CD4-positive, alpha-beta memory T cell (primary cell): ENCODE measurements at regions not wholly inside any gene's neighbourhood (a gene's known extent, or its start where the extent isn't known, plus 50 kb on each side); places are given as distances from the start of the nearest gene placed in this dataset.

Experiments used
- CTCF ChIA-PET: fragments of 350-600 bp; sonication (Branson Sonifier 250); formaldehyde crosslinking; loops from one replicate; lab custom pipeline; 2021; ENCODE audit warnings: inconsistent platforms; ENCODE audit not compliant: partially characterized antibody; lab: Charles Lee
- POLR2A ChIA-PET: fragments of 350-600 bp; sonication (Branson Sonifier 250); formaldehyde crosslinking; loops from one replicate; lab custom pipeline; 2021; ENCODE audit not compliant: partially characterized antibody; lab: Charles Lee
- DNase-seq, 5 donors: peaks; one replicate each; pipeline versions ENCODE4 v3.0.0 to v3.0.0-alpha.2; 2020 to 2022; ENCODE audit warnings: mixed read lengths in 1 of 5
- H3K27ac ChIP-seq: one replicate; pipeline ENCODE4 v1.7.0; 2013; ENCODE audit warnings: low read depth, low read length
- H3K27me3 ChIP-seq: 2 replicates; pipeline ENCODE4 v1.7.0; 2013; ENCODE audit warnings: mild to moderate bottlenecking, low read length, moderate library complexity; ENCODE audit not compliant: insufficient read depth
- H3K36me3 ChIP-seq: 2 replicates; pipeline ENCODE4 v1.7.0; 2013; ENCODE audit warnings: mild to moderate bottlenecking, low read length, moderate library complexity; ENCODE audit not compliant: insufficient read depth
- H3K4me1 ChIP-seq: 2 replicates; pipeline ENCODE4 v1.7.0; 2013; ENCODE audit warnings: mild to moderate bottlenecking, low read length, moderate library complexity; ENCODE audit not compliant: insufficient read depth
- H3K4me3 ChIP-seq, 2 donors: one replicate each; pipeline ENCODE4 v1.7.0; 2013; ENCODE audit warnings: low read length in 2 of 2, mild to moderate bottlenecking in 1 of 2
- H3K9me3 ChIP-seq, 2 donors: one replicate each; pipeline ENCODE4 v1.7.0; 2013; ENCODE audit warnings: low read length in 2 of 2, control low read depth in 1 of 2; ENCODE audit not compliant: control insufficient read depth in 1 of 2
- H3K27ac Mint-ChIP-seq, 7 donors: one replicate each; pipeline ENCODE4 v1.8.0; 2020 to 2021; ENCODE audit warnings: mixed read lengths in 7 of 7, mild to moderate bottlenecking in 6 of 7, inconsistent platforms in 3 of 7, moderate library complexity in 3 of 7
- H3K27me3 Mint-ChIP-seq, 2 donors: one replicate each; pipeline ENCODE4 v1.8.0; 2020 to 2021; ENCODE audit warnings: mixed read lengths in 2 of 2
- H3K36me3 Mint-ChIP-seq, 2 donors: one replicate each; pipeline ENCODE4 v1.8.0; 2020 to 2021; ENCODE audit warnings: mixed read lengths in 2 of 2, inconsistent platforms in 1 of 2, mild to moderate bottlenecking in 1 of 2
- H3K4me1 Mint-ChIP-seq, 4 donors: one replicate each; pipeline ENCODE4 v1.8.0; 2020 to 2021; ENCODE audit warnings: mixed read lengths in 4 of 4, mild to moderate bottlenecking in 1 of 4
- H3K4me3 Mint-ChIP-seq, 8 donors: one replicate each; pipeline ENCODE4 v1.8.0; 2020 to 2021; ENCODE audit warnings: mixed read lengths in 8 of 8, mild to moderate bottlenecking in 7 of 8, moderate library complexity in 6 of 8, inconsistent platforms in 3 of 8
- H3K9me3 Mint-ChIP-seq, 8 donors: one replicate each; pipeline ENCODE4 v1.8.0; 2020 to 2021; ENCODE audit warnings: mixed read lengths in 8 of 8, mild to moderate bottlenecking in 5 of 8, inconsistent platforms in 3 of 8, moderate library complexity in 1 of 8
- intact Hi-C: fragments of 100-400 bp; cut with micrococcal nuclease; formaldehyde crosslinking; loops from one replicate; pipeline ENCODE4 v1.15.1; 2023

- Histone ChIP-seq H3K36me3 (no peaks in the 10 kb centered on the region), H3K27me3 (no peaks in the 10 kb centered on the region), H3K4me3 (no peak overlapping the region), H3K9me3 (no peaks in the 10 kb centered on the region), H3K4me1 (no peaks in the 10 kb centered on the region), H3K27ac (no peak overlapping the region)
- POLR2A ChIA-PET: no interaction called here
- H3K27me3 Mint-ChIP-seq: peaks cover 1 to 18% of the 10 kb centered on the region in 2 donors
- peaks cover 0 to 4% (median 0%) of the 10 kb centered on the region in 8 donors for H3K9me3 Mint-ChIP-seq
- H3K4me3 Mint-ChIP-seq: no peak overlapping the region
- H3K27ac Mint-ChIP-seq: no peak overlapping the region
- no peaks in the 10 kb centered on the region for H3K4me1 Mint-ChIP-seq
- intact Hi-C loops: no loop called here
- CTCF ChIA-PET: no interaction called here
- DNase-seq: no peak
- no peaks in the 10 kb centered on the region for H3K36me3 Mint-ChIP-seq
Observed at GRCh38 chr11:45453721-45454120, 167.6 kb upstream of the SYT13 start.

- Mint-ChIP-seq H3K9me3 (peaks cover 0 to 4% (median 0%) of the 10 kb centered on the region in 8 donors), H3K27ac (no peak overlapping the region), H3K27me3 (peaks cover 1 to 13% of the 10 kb centered on the region in 2 donors), H3K4me1 (no peaks in the 10 kb centered on the region), H3K4me3 (no peak overlapping the region), H3K36me3 (no peaks in the 10 kb centered on the region)
- DNase-seq: no peak
- H3K4me1 ChIP-seq: no peaks in the 10 kb centered on the region
- intact Hi-C loops: no loop called here
- ChIA-PET CTCF (no interaction called here), POLR2A (no interaction called here)
- no peaks in the 10 kb centered on the region for H3K36me3 ChIP-seq
- no peak overlapping the region for H3K4me3 ChIP-seq
- no peak overlapping the region for H3K27ac ChIP-seq
- H3K27me3 ChIP-seq: no peaks in the 10 kb centered on the region
- H3K9me3 ChIP-seq: no peaks in the 10 kb centered on the region
Observed at GRCh38 chr11:45451766-45452440, 165.8 kb upstream of the SYT13 start.

- Mint-ChIP-seq H3K4me3 (no peak overlapping the region), H3K27me3 (peaks cover 2 to 5% of the 10 kb centered on the region in 2 donors), H3K9me3 (no peaks in the 10 kb centered on the region), H3K36me3 (no peaks in the 10 kb centered on the region), H3K27ac (no peak overlapping the region), H3K4me1 (no peaks in the 10 kb centered on the region)
- H3K27ac ChIP-seq: no peak overlapping the region
- CTCF ChIA-PET: no interaction called here
- no peaks in the 10 kb centered on the region for H3K4me1 ChIP-seq
- POLR2A ChIA-PET: no interaction called here
- H3K9me3 ChIP-seq: no peaks in the 10 kb centered on the region
- H3K4me3 ChIP-seq: no peak overlapping the region
- intact Hi-C loops: no loop called here
- H3K27me3 ChIP-seq: no peaks in the 10 kb centered on the region
- no peak for DNase-seq
- no peaks in the 10 kb centered on the region for H3K36me3 ChIP-seq
Observed at GRCh38 chr11:45450189-45450588, 164.0 kb upstream of the SYT13 start.

GRCh38 chr11:45449036-45449601 lies 163.0 kb upstream of the SYT13 start:
- intact Hi-C loops: no loop called here

GRCh38 chr11:45448561-45448960 lies 162.4 kb upstream of the SYT13 start:
- Histone ChIP-seq H3K27ac (no peak overlapping the region), H3K27me3 (no peaks in the 10 kb centered on the region), H3K4me3 (no peak overlapping the region), H3K36me3 (no peaks in the 10 kb centered on the region), H3K9me3 (no peaks in the 10 kb centered on the region), H3K4me1 (no peaks in the 10 kb centered on the region)
- no peaks in the 10 kb centered on the region for H3K4me1 Mint-ChIP-seq
- DNase-seq: no peak
- ChIA-PET CTCF (no interaction called here), POLR2A (no interaction called here)
- H3K27ac Mint-ChIP-seq: no peak overlapping the region
- H3K36me3 Mint-ChIP-seq: no peaks in the 10 kb centered on the region
- no peaks in the 10 kb centered on the region for H3K9me3 Mint-ChIP-seq
- no peak overlapping the region for H3K4me3 Mint-ChIP-seq
- H3K27me3 Mint-ChIP-seq: peaks cover 5 to 6% of the 10 kb centered on the region in 2 donors
- intact Hi-C loops: no loop called here

More at GRCh38 chr11:45449036-45449601, 163.0 kb upstream of the SYT13 start:
- Mint-ChIP-seq H3K4me3 (no peak overlapping the region), H3K9me3 (no peaks in the 10 kb centered on the region), H3K4me1 (no peaks in the 10 kb centered on the region), H3K27ac (no peak overlapping the region), H3K36me3 (no peaks in the 10 kb centered on the region), H3K27me3 (peaks cover 2 to 4% of the 10 kb centered on the region in 2 donors)
- no peaks in the 10 kb centered on the region for H3K4me1 ChIP-seq
- no peak overlapping the region for H3K27ac ChIP-seq
- POLR2A ChIA-PET: no interaction called here
- no peak overlapping the region for H3K4me3 ChIP-seq
- no peaks in the 10 kb centered on the region for H3K9me3 ChIP-seq
- no peaks in the 10 kb centered on the region for H3K27me3 ChIP-seq
- no peaks in the 10 kb centered on the region for H3K36me3 ChIP-seq
- DNase-seq: no peak
- CTCF ChIA-PET: no interaction called here

GRCh38 chr11:45446998-45447397 lies 160.9 kb upstream of the SYT13 start:
- DNase-seq: no peak
- Histone ChIP-seq H3K36me3 (no peaks in the 10 kb centered on the region), H3K4me1 (no peaks in the 10 kb centered on the region), H3K4me3 (no peak overlapping the region), H3K27me3 (no peaks in the 10 kb centered on the region), H3K9me3 (no peaks in the 10 kb centered on the region), H3K27ac (no peak overlapping the region)
- Mint-ChIP-seq H3K27me3 (peaks cover 11 to 13% of the 10 kb centered on the region in 2 donors), H3K9me3 (peaks cover 0 to 1% (median 0%) of the 10 kb centered on the region in 8 donors), H3K4me1 (no peaks in the 10 kb centered on the region), H3K36me3 (no peaks in the 10 kb centered on the region), H3K4me3 (no peak overlapping the region), H3K27ac (no peak overlapping the region)
- CTCF ChIA-PET: no interaction called here
- intact Hi-C loops: no loop called here
- POLR2A ChIA-PET: no interaction called here

- ChIA-PET CTCF (no interaction called here), POLR2A (no interaction called here)
- Histone ChIP-seq H3K27ac (no peak overlapping the region), H3K4me3 (no peak overlapping the region), H3K36me3 (no peaks in the 10 kb centered on the region), H3K27me3 (no peaks in the 10 kb centered on the region), H3K9me3 (no peaks in the 10 kb centered on the region), H3K4me1 (no peaks in the 10 kb centered on the region)
- DNase-seq: no peak
- Mint-ChIP-seq H3K9me3 (peaks cover 0 to 1% (median 0%) of the 10 kb centered on the region in 8 donors), H3K27ac (no peak overlapping the region), H3K4me3 (no peak overlapping the region), H3K27me3 (peaks cover 11 to 14% of the 10 kb centered on the region in 2 donors), H3K36me3 (no peaks in the 10 kb centered on the region), H3K4me1 (no peaks in the 10 kb centered on the region)
- intact Hi-C loops: no loop called here
Observed at GRCh38 chr11:45446434-45446833, 160.3 kb upstream of the SYT13 start.
